Gastrocnemius medialis (tissue), 4 donors: ENCODE measurements at regions not wholly inside any gene's neighbourhood (a gene's known extent, or its start where the extent isn't known, plus 50 kb on each side); places are given as distances from the start of the nearest gene placed in this dataset.

ENCODE experiments used
- CTCF ChIP-seq, 5 experiments: fragments of 450-650 bp in 3 of 5; fragments of 200-600 bp in 2 of 5; sonication (generic) in 2 of 5; IDR thresholded peaks in 4 of 5; conservative IDR thresholded peaks in 1 of 5; 1 replicate in 4 of 5; 2 replicates in 1 of 5; pipeline ENCODE4 v1.5.1; 2016 to 2019; ENCODE audit warnings: antibody characterized with exemption in 5 of 5, mild to moderate bottlenecking in 3 of 5, moderate library complexity in 3 of 5
- POLR2A ChIP-seq, 2 donors: fragments of 450-650 bp; IDR thresholded peaks; one replicate each; pipeline ENCODE4 v1.6.1; 2017; ENCODE audit warnings: antibody characterized with exemption in 2 of 2, mild to moderate bottlenecking in 2 of 2, moderate library complexity in 2 of 2

DNA sequence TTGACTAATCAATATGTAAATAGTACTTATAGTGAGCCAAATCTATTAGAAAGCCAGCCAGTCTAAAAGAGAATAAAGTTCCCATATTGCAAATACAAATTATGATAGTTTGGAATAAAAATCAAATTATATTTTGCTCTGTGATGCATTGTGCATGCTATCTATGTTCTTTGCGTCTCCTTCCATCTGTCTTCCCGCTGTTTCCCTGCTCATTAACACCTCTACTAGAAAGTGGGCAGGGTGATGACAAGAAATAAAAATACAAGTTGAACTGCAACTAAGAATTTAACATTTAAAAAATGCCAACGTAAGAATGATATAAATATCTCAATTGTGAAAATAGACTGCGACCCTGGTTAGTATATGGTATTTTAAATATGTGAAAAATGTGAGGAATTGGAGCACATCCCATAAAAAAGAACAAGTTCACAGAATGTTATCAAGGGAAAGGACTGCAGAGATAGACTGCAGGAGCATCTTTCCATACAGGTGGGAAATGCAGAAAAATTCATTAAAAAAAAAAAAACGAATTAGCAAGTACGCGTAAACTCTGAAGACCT is 157.6 kb upstream of the PDE7B start:
- TF ChIP-seq CTCF (IDR thresholded peaks at IDR 0.05 in 4 of 5, conservative IDR thresholded peaks at IDR 0.05 in 1 of 5) (no peak), POLR2A (IDR thresholded peaks at IDR 0.05) (no peak)
